Breast epithelium (tissue), 4 donors: ENCODE measurements at regions not wholly inside any gene's neighbourhood (a gene's known extent, or its start where the extent isn't known, plus 50 kb on each side); places are given as distances from the start of the nearest gene placed in this dataset.
"Not testable (repeated sequence)": the region's sequence is repeated elsewhere in the genome, so short reads cannot be mapped to it uniquely, and the experiment has no call there.

Source experiments
- DNase-seq, 2 donors: peaks; one replicate each; pipeline ENCODE4 v3.0.0-alpha.2; 2019; ENCODE audit warnings: low spot score in 2 of 2
- H3K27ac ChIP-seq, 2 donors: fragments of 200-600 bp; sonication (generic) in 1 of 2; one replicate each; pipeline ENCODE4 v1.5.1; 2016 to 2019; ENCODE audit warnings: mild to moderate bottlenecking in 1 of 2
- H3K27me3 ChIP-seq, 2 donors: fragments of 200-600 bp; sonication (generic) in 1 of 2; one replicate each; pipeline versions ENCODE4 v1.5.1 to v1.6.0; 2017 to 2019; ENCODE audit warnings: control low read depth in 1 of 2, mild to moderate bottlenecking in 1 of 2
- H3K36me3 ChIP-seq: fragments of 200-600 bp; one replicate; pipeline ENCODE4 v1.5.1; 2019
- H3K4me1 ChIP-seq, 2 donors: fragments of 200-600 bp; sonication (generic); one replicate each; pipeline ENCODE4 v1.5.1; 2016 to 2019; ENCODE audit warnings: control low read depth in 1 of 2
- H3K4me3 ChIP-seq, 3 donors: fragments of 200-600 bp; sonication (generic); 1 replicate in 2 of 3; 2 replicates in 1 of 3; pipeline ENCODE4 v1.5.1; 2016 to 2019; ENCODE audit warnings: mild to moderate bottlenecking in 3 of 3, moderate library complexity in 2 of 3
- H3K9me3 ChIP-seq, 2 donors: fragments of 200-600 bp; sonication (generic) in 1 of 2; one replicate each; pipeline ENCODE4 v1.5.1; 2016 to 2019; ENCODE audit warnings: control low read depth in 1 of 2
- POLR2A ChIP-seq: fragments of 450-650 bp; IDR thresholded peaks from one replicate; pipeline ENCODE4 v1.6.1; 2016; ENCODE audit warnings: antibody characterized with exemption, mild to moderate bottlenecking, moderate library complexity
- POLR2AphosphoS5 ChIP-seq, 3 donors: sonication (generic); formaldehyde crosslinking; IDR thresholded peaks; one replicate each; pipeline ENCODE4 v1.6.1; 2017; ENCODE audit warnings: antibody characterized with exemption in 3 of 3
- intact Hi-C: fragments of 100-400 bp; cut with DNase I; formaldehyde crosslinking; loops from one replicate; pipeline ENCODE4 v1.15.1; 2023; ENCODE audit warnings: low total_unique reads
- TF ChIP-seq, protein P1 (sequence below), 3 donors: fragments of 450-650 bp; IDR thresholded peaks; one replicate each; pipeline ENCODE4 v1.5.1; 2016 to 2017; ENCODE audit warnings: antibody characterized with exemption in 3 of 3, mild to moderate bottlenecking in 3 of 3, moderate library complexity in 3 of 3

DNA sequence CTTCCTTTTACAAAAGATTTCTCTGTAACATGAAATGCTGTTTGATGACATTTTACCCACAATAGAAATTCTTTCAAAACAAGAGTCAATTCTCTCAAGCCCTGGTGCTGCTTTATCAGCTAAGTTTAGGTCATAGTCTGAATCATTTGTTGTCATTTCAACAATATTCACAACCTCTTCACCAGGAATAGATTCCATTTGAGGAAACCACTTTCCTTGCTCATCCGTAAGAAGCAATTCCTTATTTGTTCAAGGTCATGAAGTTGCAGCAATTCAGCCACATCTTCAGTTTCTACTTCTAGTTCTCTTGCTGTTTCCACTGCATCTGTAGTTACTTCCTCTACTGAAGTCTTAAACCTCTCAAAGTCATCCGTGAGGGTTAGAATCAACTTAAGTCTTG lies 315.3 kb downstream of the TYW1 start:
- Histone ChIP-seq H3K9me3 (no peaks in the 10 kb centered on the region), H3K27me3 (no peaks in the 10 kb centered on the region), H3K27ac (no peak overlapping the region), H3K4me1 (no peaks in the 10 kb centered on the region), H3K36me3 (no peaks in the 10 kb centered on the region), H3K4me3 (no peak overlapping the region)
- TF ChIP-seq POLR2AphosphoS5 (IDR thresholded peaks at IDR 0.05) (no peak), POLR2A (no peak)
- TF ChIP-seq, protein P1, sequence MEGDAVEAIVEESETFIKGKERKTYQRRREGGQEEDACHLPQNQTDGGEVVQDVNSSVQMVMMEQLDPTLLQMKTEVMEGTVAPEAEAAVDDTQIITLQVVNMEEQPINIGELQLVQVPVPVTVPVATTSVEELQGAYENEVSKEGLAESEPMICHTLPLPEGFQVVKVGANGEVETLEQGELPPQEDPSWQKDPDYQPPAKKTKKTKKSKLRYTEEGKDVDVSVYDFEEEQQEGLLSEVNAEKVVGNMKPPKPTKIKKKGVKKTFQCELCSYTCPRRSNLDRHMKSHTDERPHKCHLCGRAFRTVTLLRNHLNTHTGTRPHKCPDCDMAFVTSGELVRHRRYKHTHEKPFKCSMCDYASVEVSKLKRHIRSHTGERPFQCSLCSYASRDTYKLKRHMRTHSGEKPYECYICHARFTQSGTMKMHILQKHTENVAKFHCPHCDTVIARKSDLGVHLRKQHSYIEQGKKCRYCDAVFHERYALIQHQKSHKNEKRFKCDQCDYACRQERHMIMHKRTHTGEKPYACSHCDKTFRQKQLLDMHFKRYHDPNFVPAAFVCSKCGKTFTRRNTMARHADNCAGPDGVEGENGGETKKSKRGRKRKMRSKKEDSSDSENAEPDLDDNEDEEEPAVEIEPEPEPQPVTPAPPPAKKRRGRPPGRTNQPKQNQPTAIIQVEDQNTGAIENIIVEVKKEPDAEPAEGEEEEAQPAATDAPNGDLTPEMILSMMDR (IDR thresholded peaks at IDR 0.05), result no peak
- DNase-seq, result no peak
- intact Hi-C loops, result no loop called here

DNA sequence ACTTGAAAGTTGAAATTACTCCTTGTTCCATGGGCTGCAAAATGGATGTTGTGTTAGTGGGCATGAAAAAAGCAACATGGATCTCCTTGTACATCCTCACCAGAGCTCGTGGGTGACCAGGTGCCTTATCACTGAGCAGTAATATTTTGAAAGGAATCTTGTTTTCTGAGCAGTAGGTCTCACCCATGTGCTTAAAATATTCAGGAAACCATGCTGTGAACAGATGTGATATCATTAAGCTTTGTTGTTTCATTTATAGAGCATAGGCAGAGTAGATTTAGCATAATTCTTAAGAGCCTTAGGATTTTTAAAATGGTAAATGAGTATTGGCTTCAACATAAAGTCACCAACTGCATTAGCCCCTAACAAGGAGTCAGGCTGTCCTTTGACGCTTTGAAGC lies 316.6 kb downstream of the TYW1 start:
- TF ChIP-seq POLR2A (no peak), POLR2AphosphoS5 (IDR thresholded peaks at IDR 0.05) (no peak)
- TF ChIP-seq, protein P1 (IDR thresholded peaks at IDR 0.05), result no peak
- intact Hi-C loops, result no loop called here
- no peak overlapping the region for H3K27ac ChIP-seq
- H3K9me3 ChIP-seq, result no peaks in the 10 kb centered on the region
- DNase-seq, result no peak
- H3K36me3 ChIP-seq, result no peaks in the 10 kb centered on the region
- H3K4me3 ChIP-seq, result no peak overlapping the region
- H3K27me3 ChIP-seq, result no peaks in the 10 kb centered on the region
- H3K4me1 ChIP-seq, result no peaks in the 10 kb centered on the region

DNA sequence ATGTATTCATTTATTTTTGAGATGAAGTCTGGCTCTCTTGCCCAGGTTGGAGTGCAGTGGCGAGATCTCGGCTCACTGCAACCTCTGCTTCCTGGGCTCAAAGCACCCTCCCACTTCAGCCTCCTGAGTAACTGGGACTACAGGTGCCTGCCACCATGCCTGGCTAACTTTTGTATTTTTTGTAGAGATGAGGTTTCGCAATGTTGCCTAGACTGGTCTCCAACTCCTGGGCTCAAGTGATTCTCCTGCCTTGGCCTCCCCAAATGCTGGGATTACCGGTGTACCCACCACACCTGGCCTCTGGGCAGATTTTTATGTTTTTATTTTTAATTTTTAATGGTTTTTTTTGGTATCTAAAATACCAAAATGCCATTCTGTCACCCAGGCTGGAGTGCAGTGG lies 320.3 kb downstream of the TYW1 start:
- H3K36me3 ChIP-seq, DNase-seq, H3K9me3 ChIP-seq, H3K4me3 ChIP-seq, H3K27ac ChIP-seq, H3K4me1 ChIP-seq, H3K27me3 ChIP-seq, intact Hi-C loops: not testable (repeated sequence)

DNA sequence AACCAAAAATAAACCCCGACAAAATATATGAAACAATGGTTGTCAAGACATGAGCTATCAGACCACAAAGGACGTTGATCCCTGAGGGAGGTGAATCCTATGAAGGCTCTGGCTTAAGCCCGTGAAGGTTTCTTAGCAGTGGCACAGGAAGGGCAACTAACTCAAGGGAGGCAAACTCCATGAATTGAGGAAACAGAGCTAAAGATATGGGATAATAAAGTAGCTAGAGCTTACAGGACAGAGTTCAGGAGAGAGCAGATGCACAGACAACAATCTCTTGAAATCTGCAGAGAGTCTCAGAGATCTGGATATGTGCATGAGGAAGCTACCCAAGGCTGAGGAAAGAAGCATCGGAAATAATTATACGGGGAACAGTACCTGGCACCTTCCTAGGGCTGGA lies 331.6 kb downstream of the TYW1 start:
- DNase-seq, H3K4me1 ChIP-seq, H3K9me3 ChIP-seq, H3K36me3 ChIP-seq, H3K4me3 ChIP-seq, H3K27me3 ChIP-seq, intact Hi-C loops, H3K27ac ChIP-seq: not testable (repeated sequence)

DNA sequence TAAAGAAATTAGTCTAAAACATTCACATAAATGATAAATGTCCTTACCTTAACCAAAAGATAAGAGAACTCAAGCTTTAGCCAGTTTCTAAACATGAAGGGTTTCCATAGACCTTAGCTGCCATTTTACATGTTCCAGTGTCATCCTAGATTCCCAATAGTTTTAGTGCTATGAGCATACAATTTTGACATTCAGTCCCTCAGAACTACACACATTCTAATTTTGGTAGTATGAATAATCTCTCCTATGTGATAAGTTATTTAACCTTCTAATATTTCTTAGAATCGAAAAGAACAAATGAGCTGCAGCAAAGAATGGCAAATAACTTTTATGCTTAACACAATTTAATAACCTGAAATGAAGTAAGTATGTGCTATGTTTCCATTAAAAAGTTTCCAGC lies 338.5 kb downstream of the TYW1 start:
- H3K27me3 ChIP-seq, intact Hi-C loops: not testable (repeated sequence)

DNA sequence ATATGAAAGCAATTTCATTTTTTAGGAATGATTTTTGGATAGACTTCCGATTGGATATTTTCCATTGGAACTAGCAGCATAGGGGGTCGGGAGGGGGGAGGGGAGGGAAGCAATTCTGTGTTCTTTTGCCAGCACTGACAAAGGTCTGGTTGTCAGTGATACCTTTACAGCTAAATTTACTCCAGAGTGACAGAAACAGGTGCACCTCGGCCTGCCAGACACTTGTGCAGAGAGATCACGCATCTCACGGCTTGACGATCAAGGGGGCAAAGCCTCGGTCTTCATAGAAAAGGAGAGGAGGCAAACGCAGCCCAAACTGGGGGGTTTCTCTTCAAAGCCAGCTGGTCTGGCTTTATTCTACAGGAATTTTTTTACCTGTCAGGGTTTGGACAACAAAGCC lies 339.0 kb downstream of the TYW1 start:
- H3K9me3 ChIP-seq, DNase-seq, H3K4me1 ChIP-seq, H3K27me3 ChIP-seq, H3K36me3 ChIP-seq, H3K4me3 ChIP-seq, intact Hi-C loops, H3K27ac ChIP-seq: not testable (repeated sequence)

More for the DNA sequence above, 338.5 kb downstream of the TYW1 start:
- H3K36me3 ChIP-seq, DNase-seq, H3K27ac ChIP-seq, H3K4me3 ChIP-seq, H3K4me1 ChIP-seq, H3K9me3 ChIP-seq: not testable (repeated sequence)

DNA sequence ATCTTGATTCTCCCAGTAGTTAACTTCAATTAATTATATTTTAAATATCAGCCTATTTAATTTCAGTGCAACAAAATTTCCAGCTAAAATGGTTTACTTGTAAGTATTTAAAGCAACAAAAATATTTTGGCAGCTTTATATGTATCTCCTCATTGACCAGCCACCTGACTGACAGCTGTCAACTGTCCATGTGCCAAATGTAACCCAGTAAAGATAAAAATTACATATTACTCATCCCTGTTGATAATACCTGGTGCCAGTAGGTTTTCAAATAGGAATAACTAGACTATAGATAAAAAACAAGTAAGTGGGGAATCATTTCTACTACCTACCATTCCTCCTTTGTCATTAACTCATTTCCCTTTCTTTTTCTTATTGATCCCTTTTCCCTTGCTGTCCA lies 341.9 kb downstream of the TYW1 start:
- H3K36me3 ChIP-seq, H3K27me3 ChIP-seq, intact Hi-C loops, H3K27ac ChIP-seq, DNase-seq, H3K4me1 ChIP-seq, H3K4me3 ChIP-seq, H3K9me3 ChIP-seq: not testable (repeated sequence)

- no peak for TF ChIP-seq POLR2AphosphoS5 (IDR thresholded peaks at IDR 0.05)
- no peak for TF ChIP-seq POLR2A
- TF ChIP-seq, protein P1 (IDR thresholded peaks at IDR 0.05), result no peak
- H3K4me1 ChIP-seq, result no peaks in the 10 kb centered on the region
- no peak overlapping the region for H3K27ac ChIP-seq
- no peaks in the 10 kb centered on the region for H3K36me3 ChIP-seq
- no peaks in the 10 kb centered on the region for H3K27me3 ChIP-seq
- no peak overlapping the region for H3K4me3 ChIP-seq
- no peak for DNase-seq
- intact Hi-C loops, result no loop called here
- H3K9me3 ChIP-seq, result no peaks in the 10 kb centered on the region
Measured at GRCh38 chr7:67341153-67341768, 344.6 kb downstream of the TYW1 start.
